ENCODE measurements at regions not wholly inside any gene's neighbourhood (a gene's known extent, or its start where the extent isn't known, plus 50 kb on each side); places are given as distances from the start of the nearest gene placed in this dataset.

GRCh38 chr1:245008761-245009160, 144.4 kb upstream of the HNRNPU start:
- H3K9me3 Mint-ChIP-seq = no peaks in the 10 kb centered on the region
- Histone ChIP-seq H3K27me3 (ENCODE audit: control insufficient read depth, insufficient read depth, low read length) (no peaks in the 10 kb centered on the region), H3K27ac (ENCODE audit: low read length) (no peak overlapping the region), H3K4me1 (ENCODE audit: control insufficient read depth, insufficient read depth, low read length) (no peaks in the 10 kb centered on the region), H3K4me3 (ENCODE audit: low read length) (no peak overlapping the region), H3K9me3 (ENCODE audit: control insufficient read depth, insufficient read depth, low read length) (no peaks in the 10 kb centered on the region), H3K36me3 (ENCODE audit: control insufficient read depth, insufficient read depth, low read length) (no peaks in the 10 kb centered on the region)
- ATAC-seq (no peak), DNase-seq (no peak)
- no peaks in the 10 kb centered on the region for H3K27me3 Mint-ChIP-seq (ENCODE audit: low read depth in 2 of 2)
- H3K27ac Mint-ChIP-seq = no peak overlapping the region
- no peak for TF ChIP-seq CTCF (IDR thresholded peaks at IDR 0.05)
- WGBS (ENCODE audit: insufficient coverage) = 92% methylated on average over 5 of the region's 5 CpGs
- intact Hi-C loops (cut with micrococcal nuclease) = no loop called here
- no peak overlapping the region for H3K4me3 Mint-ChIP-seq
- H3K36me3 Mint-ChIP-seq = no peaks in the 10 kb centered on the region
- H3K4me1 Mint-ChIP-seq = no peaks in the 10 kb centered on the region

- no peak for TF ChIP-seq CTCF (IDR thresholded peaks at IDR 0.05)
- no peak overlapping the region for H3K4me3 Mint-ChIP-seq
- no peaks in the 10 kb centered on the region for H3K27me3 Mint-ChIP-seq (ENCODE audit: low read depth in 2 of 2)
- Histone ChIP-seq H3K9me3 (ENCODE audit: control insufficient read depth, insufficient read depth, low read length) (no peaks in the 10 kb centered on the region), H3K27me3 (ENCODE audit: control insufficient read depth, insufficient read depth, low read length) (no peaks in the 10 kb centered on the region), H3K4me1 (ENCODE audit: control insufficient read depth, insufficient read depth, low read length) (no peaks in the 10 kb centered on the region), H3K36me3 (ENCODE audit: control insufficient read depth, insufficient read depth, low read length) (no peaks in the 10 kb centered on the region), H3K4me3 (ENCODE audit: low read length) (no peak overlapping the region), H3K27ac (ENCODE audit: low read length) (no peak overlapping the region)
- H3K4me1 Mint-ChIP-seq = no peaks in the 10 kb centered on the region
- intact Hi-C loops (cut with micrococcal nuclease) = no loop called here
- H3K9me3 Mint-ChIP-seq = no peaks in the 10 kb centered on the region
- H3K36me3 Mint-ChIP-seq = no peaks in the 10 kb centered on the region
- no peak for ATAC-seq
- H3K27ac Mint-ChIP-seq = no peak overlapping the region
- 89% methylated on average over 5 of the region's 5 CpGs for WGBS (ENCODE audit: insufficient coverage)
- DNase-seq = no peak
Observed at GRCh38 chr1:245007852-245008251, 143.5 kb upstream of the HNRNPU start.

GRCh38 chr1:245003246-245003645, 138.9 kb upstream of the HNRNPU start:
- Mint-ChIP-seq H3K36me3 (no peaks in the 10 kb centered on the region), H3K4me3 (no peak overlapping the region), H3K4me1 (peaks cover 0 to 6% of the 10 kb centered on the region in 2 donors), H3K27ac (no peak overlapping the region), H3K9me3 (no peaks in the 10 kb centered on the region), H3K27me3 (ENCODE audit: low read depth in 2 of 2) (peaks cover 0 to 2% of the 10 kb centered on the region in 2 donors)
- intact Hi-C loops (cut with micrococcal nuclease) = no loop called here
- 100% methylated on average over 1 of the region's 2 CpGs for WGBS (ENCODE audit: insufficient coverage)
- H3K36me3 ChIP-seq (ENCODE audit: control insufficient read depth, insufficient read depth, low read length) = no peaks in the 10 kb centered on the region
- DNase-seq = no peak
- ATAC-seq = no peak
- no peaks in the 10 kb centered on the region for H3K9me3 ChIP-seq (ENCODE audit: control insufficient read depth, insufficient read depth, low read length)
- no peak overlapping the region for H3K27ac ChIP-seq (ENCODE audit: low read length)
- H3K4me3 ChIP-seq (ENCODE audit: low read length) = no peak overlapping the region
- H3K4me1 ChIP-seq (ENCODE audit: control insufficient read depth, insufficient read depth, low read length) = no peaks in the 10 kb centered on the region
- no peaks in the 10 kb centered on the region for H3K27me3 ChIP-seq (ENCODE audit: control insufficient read depth, insufficient read depth, low read length)
- no peak for TF ChIP-seq CTCF (IDR thresholded peaks at IDR 0.05)

GRCh38 chr1:245001252-245001651, 136.9 kb upstream of the HNRNPU start:
- no peak for TF ChIP-seq CTCF (IDR thresholded peaks at IDR 0.05)
- H3K27me3 Mint-ChIP-seq (ENCODE audit: low read depth in 2 of 2) = peaks cover 0 to 2% of the 10 kb centered on the region in 2 donors
- H3K4me1 ChIP-seq (ENCODE audit: control insufficient read depth, insufficient read depth, low read length) = no peaks in the 10 kb centered on the region
- H3K4me1 Mint-ChIP-seq = peaks cover 0 to 6% of the 10 kb centered on the region in 2 donors
- no peaks in the 10 kb centered on the region for H3K9me3 ChIP-seq (ENCODE audit: control insufficient read depth, insufficient read depth, low read length)
- DNase-seq = no peak
- no peaks in the 10 kb centered on the region for H3K27me3 ChIP-seq (ENCODE audit: control insufficient read depth, insufficient read depth, low read length)
- H3K36me3 Mint-ChIP-seq = no peaks in the 10 kb centered on the region
- ATAC-seq = no peak
- H3K4me3 Mint-ChIP-seq = no peak overlapping the region
- intact Hi-C loops (cut with micrococcal nuclease) = no loop called here
- 80% methylated on average over 1 of the region's 1 CpG for WGBS (ENCODE audit: insufficient coverage)
- H3K36me3 ChIP-seq (ENCODE audit: control insufficient read depth, insufficient read depth, low read length) = no peaks in the 10 kb centered on the region
- no peak overlapping the region for H3K4me3 ChIP-seq (ENCODE audit: low read length)
- H3K27ac Mint-ChIP-seq = no peak overlapping the region
- H3K9me3 Mint-ChIP-seq = no peaks in the 10 kb centered on the region
- no peak overlapping the region for H3K27ac ChIP-seq (ENCODE audit: low read length)
